ENCODE measurements at regions not wholly inside any gene's neighbourhood (a gene's known extent, or its start where the extent isn't known, plus 50 kb on each side); places are given as distances from the start of the nearest gene placed in this dataset.
A peak's percentile ranks its signal among the peaks of the same experiment; 100 is the strongest.

- no peak for DNase-seq (ENCODE audit: low read depth in 2 of 2)
Measured at GRCh38 chr2:24439971-24440340, 51.1 kb upstream of the NCOA1 start.

- no peak for DNase-seq (ENCODE audit: low read depth in 2 of 2)
Measured at GRCh38 chr2:24439280-24439970, 51.6 kb upstream of the NCOA1 start.

- DNase-seq (ENCODE audit: low read depth in 2 of 2): no peak
Measured at GRCh38 chr2:24438106-24438505, 52.9 kb upstream of the NCOA1 start.

- no peak for DNase-seq (ENCODE audit: low read depth in 2 of 2)
Measured at GRCh38 chr2:24435391-24436316, 55.4 kb upstream of the NCOA1 start.

- no peak for DNase-seq (ENCODE audit: low read depth in 2 of 2)
Measured at GRCh38 chr2:24434541-24434940, 56.5 kb upstream of the NCOA1 start.

- DNase-seq (ENCODE audit: low read depth in 2 of 2): no peak
Measured at GRCh38 chr2:24432735-24433134, 58.3 kb upstream of the NCOA1 start.

GRCh38 chr2:24432121-24432520 lies 58.9 kb upstream of the NCOA1 start:
- DNase-seq (ENCODE audit: low read depth in 2 of 2): no peak

- DNase-seq (ENCODE audit: low read depth in 2 of 2): no peak
Measured at GRCh38 chr2:24429197-24430074, 61.6 kb upstream of the NCOA1 start.

GRCh38 chr2:24424387-24424786 lies 64.1 kb upstream of the ITSN2 start:
- DNase-seq (ENCODE audit: low read depth in 2 of 2): no peak

- no peak for DNase-seq (ENCODE audit: low read depth in 2 of 2)
Measured at GRCh38 chr2:24423095-24423494, 62.8 kb upstream of the ITSN2 start.

GRCh38 chr2:24421668-24422067 lies 61.3 kb upstream of the ITSN2 start:
- DNase-seq (ENCODE audit: low read depth in 2 of 2): peak; percentile 3 to 13

GRCh38 chr2:24420373-24420772 lies 60.0 kb upstream of the ITSN2 start:
- DNase-seq (ENCODE audit: low read depth in 2 of 2): no peak

GRCh38 chr2:24418166-24418841 lies 58.0 kb upstream of the ITSN2 start:
- no peak for DNase-seq (ENCODE audit: low read depth in 2 of 2)

GRCh38 chr2:24412812-24413211 lies 52.5 kb upstream of the ITSN2 start:
- DNase-seq (ENCODE audit: low read depth in 2 of 2): no peak

- DNase-seq (ENCODE audit: low read depth in 2 of 2): no peak
Measured at GRCh38 chr2:24411488-24412151, 51.3 kb upstream of the ITSN2 start.

GRCh38 chr2:24410976-24411375 lies 50.6 kb upstream of the ITSN2 start:
- DNase-seq (ENCODE audit: low read depth in 2 of 2): no peak

- DNase-seq (ENCODE audit: low read depth in 2 of 2): peak; percentile 5 to 12
Measured at GRCh38 chr2:24409700-24410556, 49.6 kb upstream of the ITSN2 start.
